ENCODE measurements at regions not wholly inside any gene's neighbourhood (a gene's known extent, or its start where the extent isn't known, plus 50 kb on each side); places are given as distances from the start of the nearest gene placed in this dataset.

- DNase-seq (ENCODE audit: low spot score): no peak
- no peak for ATAC-seq (ENCODE audit: low FRiP score)
- TF ChIP-seq CTCF (IDR thresholded peaks at IDR 0.05): no peak
These were observed 87.1 kb upstream of the PTHLH start for GRCh38 chr12:28059668-28060067.

- DNase-seq (ENCODE audit: low spot score) (no peak), ATAC-seq (ENCODE audit: low FRiP score) (no peak)
- TF ChIP-seq CTCF (IDR thresholded peaks at IDR 0.05): no peak
These were observed 88.3 kb upstream of the PTHLH start for GRCh38 chr12:28060871-28061270.

- TF ChIP-seq CTCF (IDR thresholded peaks at IDR 0.05): no peak
- DNase-seq (ENCODE audit: low spot score) (no peak), ATAC-seq (ENCODE audit: low FRiP score) (no peak)
These were observed 90.9 kb upstream of the PTHLH start for GRCh38 chr12:28063355-28063880.

GRCh38 chr12:28065374-28065773 is 92.8 kb upstream of the PTHLH start:
- ATAC-seq (ENCODE audit: low FRiP score) (no peak), DNase-seq (ENCODE audit: low spot score) (no peak)
- no peak for TF ChIP-seq CTCF (IDR thresholded peaks at IDR 0.05)

- DNase-seq (ENCODE audit: low spot score) (no peak), ATAC-seq (ENCODE audit: low FRiP score) (no peak)
- TF ChIP-seq CTCF (IDR thresholded peaks at IDR 0.05): no peak
These were observed 93.5 kb upstream of the PTHLH start for GRCh38 chr12:28065889-28066630.

GRCh38 chr12:28066879-28067278 is 94.3 kb upstream of the PTHLH start:
- ATAC-seq (ENCODE audit: low FRiP score): no peak

More at GRCh38 chr12:28066879-28067278, 94.3 kb upstream of the PTHLH start:
- no peak for DNase-seq (ENCODE audit: low spot score)
- no peak for TF ChIP-seq CTCF (IDR thresholded peaks at IDR 0.05)
